ENCODE measurements at regions not wholly inside any gene's neighbourhood (a gene's known extent, or its start where the extent isn't known, plus 50 kb on each side); places are given as distances from the start of the nearest gene placed in this dataset.
A peak's percentile ranks its signal among the peaks of the same experiment; 100 is the strongest.

DNA sequence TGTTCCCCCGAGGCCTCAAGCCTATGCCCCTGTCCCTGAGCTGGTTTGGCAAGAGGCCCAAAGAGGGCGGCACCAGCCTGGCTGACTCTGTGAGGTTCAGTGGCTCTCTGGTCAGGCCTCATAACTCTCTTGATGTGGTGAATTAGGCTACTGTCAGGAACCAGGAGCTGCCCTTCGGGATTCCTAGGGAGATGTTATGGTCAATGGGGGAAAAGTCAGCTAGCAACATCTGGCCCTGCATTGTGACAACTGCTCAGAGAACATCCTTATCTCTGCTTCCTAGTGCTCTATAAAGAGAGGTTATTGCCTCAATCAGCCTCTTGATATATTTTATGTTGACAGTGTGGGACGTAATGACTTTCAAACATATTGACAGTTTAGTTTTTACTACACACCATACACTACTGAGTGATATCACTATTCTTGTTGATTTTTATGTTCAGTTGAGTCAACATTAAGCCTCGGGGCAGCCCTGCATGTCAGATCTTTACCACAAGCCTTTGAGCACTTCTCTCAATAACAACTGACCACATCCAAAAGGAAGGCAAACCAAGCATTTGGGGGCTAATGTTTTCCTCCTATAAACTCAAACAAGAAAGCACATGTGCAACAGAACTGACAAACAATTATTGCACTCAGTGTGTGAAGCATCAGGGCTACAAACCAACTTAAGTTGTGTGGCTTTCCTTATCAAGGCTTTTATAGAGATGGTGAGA lies 448.3 kb upstream of the SLC14A2 start (continued):
- no peak for TF ChIP-seq RFX5 (IDR thresholded peaks at IDR 0.05; ENCODE audit: low read depth, low read length)

DNA sequence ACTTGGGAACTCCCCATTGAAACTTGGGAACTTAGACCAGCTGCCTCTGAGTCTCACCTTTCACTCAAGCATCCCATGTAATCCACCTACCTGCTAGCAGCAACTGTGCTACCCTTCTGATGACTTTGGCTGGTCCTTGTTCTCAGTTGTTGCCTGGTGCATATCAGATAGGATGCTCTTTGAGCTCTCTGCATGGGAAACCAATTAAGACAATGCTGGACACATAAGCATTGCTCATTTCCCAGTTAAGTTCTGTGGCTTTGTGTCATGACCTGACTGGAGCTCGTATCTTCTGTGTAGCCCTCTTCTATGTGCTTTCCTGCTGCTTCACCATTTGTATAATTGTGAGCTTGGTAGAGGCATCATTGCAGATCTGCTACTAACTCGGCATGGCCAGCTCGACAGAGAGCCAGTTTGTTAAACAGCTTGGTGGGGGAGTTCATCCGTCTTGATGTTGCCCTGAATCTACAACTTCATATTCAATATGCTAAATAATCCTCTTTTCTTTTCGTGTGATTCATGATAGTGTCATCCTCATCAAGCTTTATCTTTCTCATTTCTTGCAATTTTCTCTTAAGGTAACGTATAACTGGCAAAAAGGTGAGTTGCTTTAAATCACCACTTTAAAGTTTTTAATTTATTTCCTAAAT lies 447.5 kb upstream of the SLC14A2 start:
- H2AK9ac ChIP-seq (replicated peaks; ENCODE audit: low read depth, low read length, poor library complexity), result no peak overlapping the region
- no peaks in the 10 kb centered on the region for H3K79me1 ChIP-seq (ENCODE audit: low read depth in 1 of 2, low read length in 2 of 2)
- no peak overlapping the region for H2BK5ac ChIP-seq (ENCODE audit: low read depth, low read length, poor library complexity, severe bottlenecking)
- no peak overlapping the region for H4K5ac ChIP-seq (ENCODE audit: low read depth, low read length)
- H3K4me3 ChIP-seq (ENCODE audit: insufficient read depth, low read depth, low read length), result no peak overlapping the region
- peak overlapping the region; percentile 46; the same call in 1 of the 2 replicates for H2BK20ac ChIP-seq (ENCODE audit: low read depth, low read length)
- DNase-seq (peak; percentile 80), ATAC-seq (ENCODE audit: low read depth) (peak; percentile 12; the same call in 1 of the 2 replicates)
- no peak overlapping the region for H3K18ac ChIP-seq (ENCODE audit: low read depth, low read length)
- H3K9ac ChIP-seq (ENCODE audit: low read depth, low read length), result no peak overlapping the region
- peak overlapping the region; percentile 54; the same call in 1 of the 2 replicates for H2AK5ac ChIP-seq (ENCODE audit: low read depth, low read length)
- no TSS peak for BruUV-seq (replicated peaks)
- in situ Hi-C loops (cut with MboI; ENCODE audit: low sequenced_read_pairs) (no loop called here), intact Hi-C loops (cut with micrococcal nuclease) (loop anchor here (5.0 kb wide), 2 partner anchors 80 to 115 kb away; no protein-coding TSS in a partner anchor), dilution Hi-C loops (cut with HindIII; ENCODE audit: low sequenced_read_pairs, unreplicated experiment) (no loop called here)
- peak overlapping the region; percentile 59 for H2AFZ ChIP-seq (replicated peaks; ENCODE audit: low read length, poor library complexity)
- POLR2A ChIA-PET (ENCODE audit: unreplicated experiment), result no interaction called here
- H4K91ac ChIP-seq (ENCODE audit: insufficient read depth, low read depth, low read length), result no peak overlapping the region
- CTCF ChIA-PET, result interaction anchor here (0.6 to 1.1 kb wide), 2 partner anchors 12 to 45 kb away, joined by 3 read pairs; no protein-coding TSS in a partner anchor
- H3K27me3 ChIP-seq (ENCODE audit: control insufficient read depth, insufficient read depth, low read length), result no peaks in the 10 kb centered on the region
- H3K4ac ChIP-seq (ENCODE audit: low read depth, low read length), result 0 out of 2 replicates have a peak overlapping the region, but pooled peaks have one; percentile 22
- no peak overlapping the region for H3K27ac ChIP-seq (ENCODE audit: insufficient read depth, low read length)
- no peaks in the 10 kb centered on the region for H3K36me3 ChIP-seq (ENCODE audit: control insufficient read depth, insufficient read depth, low read length)
- TF ChIP-seq NFE2L2 (IDR thresholded peaks at IDR 0.05; ENCODE audit: low read depth, low read length) (no peak), FOS (IDR thresholded peaks at IDR 0.05; ENCODE audit: low read depth, low read length) (0 out of 2 replicates have a peak, but pooled peaks have one; percentile 2)
- H2BK120ac ChIP-seq (ENCODE audit: low read depth, low read length), result 0 out of 2 replicates have a peak overlapping the region, but pooled peaks have one; percentile 49
- no peaks in the 10 kb centered on the region; the same call in 1 of the 2 replicates for H4K20me1 ChIP-seq (ENCODE audit: insufficient read depth, low read length)
- no peak overlapping the region; the same call in 2 of the 3 replicates for H2BK15ac ChIP-seq (ENCODE audit: low read depth, low read length)
- H4K8ac ChIP-seq (ENCODE audit: low read depth in 2 of 2, low read length in 2 of 2), result no peak overlapping the region
- H3K23ac ChIP-seq (ENCODE audit: low read depth, low read length), result 0 out of 2 replicates have a peak overlapping the region, but pooled peaks have one; percentile 20
- no peaks in the 10 kb centered on the region for H3K9me3 ChIP-seq (ENCODE audit: control insufficient read depth, insufficient read depth, low read length)
- H3K14ac ChIP-seq (replicated peaks; ENCODE audit: low read depth, low read length), result 0 out of 2 replicates have a peak overlapping the region, but pooled peaks have one; percentile 31
- WGBS, 2 experiments (ENCODE audit: extremely low coverage in 2 of 2, insufficient read length in 1 of 2), result no CpG with 5 or more reads among the region's 6 CpGs
- H3K9me1 ChIP-seq (ENCODE audit: insufficient read depth, low read length), result peaks cover 9% of the 10 kb centered on the region
- H3K4me2 ChIP-seq (ENCODE audit: low read depth, low read length), result no peak overlapping the region; the same call in 1 of the 2 replicates
- no peak overlapping the region for H3K56ac ChIP-seq (ENCODE audit: extremely low read depth, insufficient read depth, low read length)
- H3K4me1 ChIP-seq (ENCODE audit: control insufficient read depth, insufficient read depth, low read length), result peaks cover 25% of the 10 kb centered on the region

All from IMR-90 (cell line).